Calu3 (cell line): ENCODE measurements at regions not wholly inside any gene's neighbourhood (a gene's known extent, or its start where the extent isn't known, plus 50 kb on each side); places are given as distances from the start of the nearest gene placed in this dataset.

Experiments
- BruUV-seq: library from RNA; stranded (reverse); fragments of 400-500 nt; replicated peaks from 2 replicates; lab custom pipeline; 2021; lab: Mats Ljungman, UMichigan
- CTCF ChIA-PET: fragments of 300-600 bp; sonication (Branson Sonifier 250); formaldehyde crosslinking; loops from one replicate; lab custom pipeline; 2022; ENCODE audit warnings: antibody characterized with exemption; lab: Charles Lee
- DNase-seq: peaks from one replicate; pipeline ENCODE4 v3.0.0; 2022
- H3K27ac Mint-ChIP-seq: one replicate; pipeline ENCODE4 v1.8.0; 2022; ENCODE audit warnings: mixed read lengths; ENCODE audit not compliant: unreplicated experiment
- H3K27me3 Mint-ChIP-seq: one replicate; pipeline ENCODE4 v1.8.0; 2022; ENCODE audit warnings: mixed read lengths; ENCODE audit not compliant: unreplicated experiment
- H3K36me3 Mint-ChIP-seq: one replicate; pipeline ENCODE4 v1.8.0; 2022; ENCODE audit warnings: mild to moderate bottlenecking, moderate library complexity, mixed read lengths; ENCODE audit not compliant: insufficient read depth, unreplicated experiment
- H3K4me1 Mint-ChIP-seq: one replicate; pipeline ENCODE4 v1.8.0; 2022; ENCODE audit warnings: mild to moderate bottlenecking, low read depth, mixed read lengths; ENCODE audit not compliant: unreplicated experiment
- H3K4me3 Mint-ChIP-seq: one replicate; pipeline ENCODE4 v1.8.0; 2022; ENCODE audit warnings: mild to moderate bottlenecking, low read depth, moderate library complexity, mixed read lengths; ENCODE audit not compliant: unreplicated experiment
- H3K9me3 Mint-ChIP-seq: one replicate; pipeline ENCODE4 v1.8.0; 2022; ENCODE audit warnings: low read depth, mixed read lengths; ENCODE audit not compliant: unreplicated experiment
- intact Hi-C: fragments of 100-400 bp; cut with micrococcal nuclease; formaldehyde crosslinking; loops from one replicate; pipeline ENCODE4 v1.10.0; 2022; ENCODE audit not compliant: unreplicated experiment
- TF ChIP-seq, protein P1 (sequence below): fragments of 200-600 bp; IDR thresholded peaks from one replicate; pipeline ENCODE4 v1.8.0; 2022; ENCODE audit warnings: antibody characterized with exemption; ENCODE audit not compliant: unreplicated experiment

DNA sequence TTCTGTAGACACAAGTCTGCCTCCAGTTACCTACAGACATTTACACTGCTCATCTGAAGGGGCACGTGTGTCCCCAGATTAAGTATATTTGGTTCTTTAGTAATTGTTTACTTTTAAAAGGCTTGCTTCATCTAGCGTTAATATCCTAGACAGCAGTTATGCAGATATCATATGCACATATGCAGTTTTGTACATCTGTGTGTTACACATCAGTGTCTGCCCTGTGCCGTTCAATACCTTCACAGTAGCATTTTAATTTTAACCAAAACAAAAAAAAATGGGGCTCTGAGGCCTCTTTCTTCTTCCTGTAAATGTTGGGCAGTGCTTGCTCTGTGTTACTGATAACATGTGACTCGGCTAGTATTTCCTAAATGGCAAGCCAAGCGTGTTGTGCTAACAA is 331.4 kb upstream of the MGMT start:
- Mint-ChIP-seq H3K4me1 (no peaks in the 10 kb centered on the region), H3K36me3 (no peaks in the 10 kb centered on the region), H3K4me3 (no peak overlapping the region), H3K27ac (no peak overlapping the region), H3K27me3 (no peaks in the 10 kb centered on the region), H3K9me3 (peaks cover 3% of the 10 kb centered on the region)
- intact Hi-C loops = no loop called here
- CTCF ChIA-PET = no interaction called here
- BruUV-seq = no TSS peak
- DNase-seq = no peak
- TF ChIP-seq, protein P1, sequence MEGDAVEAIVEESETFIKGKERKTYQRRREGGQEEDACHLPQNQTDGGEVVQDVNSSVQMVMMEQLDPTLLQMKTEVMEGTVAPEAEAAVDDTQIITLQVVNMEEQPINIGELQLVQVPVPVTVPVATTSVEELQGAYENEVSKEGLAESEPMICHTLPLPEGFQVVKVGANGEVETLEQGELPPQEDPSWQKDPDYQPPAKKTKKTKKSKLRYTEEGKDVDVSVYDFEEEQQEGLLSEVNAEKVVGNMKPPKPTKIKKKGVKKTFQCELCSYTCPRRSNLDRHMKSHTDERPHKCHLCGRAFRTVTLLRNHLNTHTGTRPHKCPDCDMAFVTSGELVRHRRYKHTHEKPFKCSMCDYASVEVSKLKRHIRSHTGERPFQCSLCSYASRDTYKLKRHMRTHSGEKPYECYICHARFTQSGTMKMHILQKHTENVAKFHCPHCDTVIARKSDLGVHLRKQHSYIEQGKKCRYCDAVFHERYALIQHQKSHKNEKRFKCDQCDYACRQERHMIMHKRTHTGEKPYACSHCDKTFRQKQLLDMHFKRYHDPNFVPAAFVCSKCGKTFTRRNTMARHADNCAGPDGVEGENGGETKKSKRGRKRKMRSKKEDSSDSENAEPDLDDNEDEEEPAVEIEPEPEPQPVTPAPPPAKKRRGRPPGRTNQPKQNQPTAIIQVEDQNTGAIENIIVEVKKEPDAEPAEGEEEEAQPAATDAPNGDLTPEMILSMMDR = no peak

DNA sequence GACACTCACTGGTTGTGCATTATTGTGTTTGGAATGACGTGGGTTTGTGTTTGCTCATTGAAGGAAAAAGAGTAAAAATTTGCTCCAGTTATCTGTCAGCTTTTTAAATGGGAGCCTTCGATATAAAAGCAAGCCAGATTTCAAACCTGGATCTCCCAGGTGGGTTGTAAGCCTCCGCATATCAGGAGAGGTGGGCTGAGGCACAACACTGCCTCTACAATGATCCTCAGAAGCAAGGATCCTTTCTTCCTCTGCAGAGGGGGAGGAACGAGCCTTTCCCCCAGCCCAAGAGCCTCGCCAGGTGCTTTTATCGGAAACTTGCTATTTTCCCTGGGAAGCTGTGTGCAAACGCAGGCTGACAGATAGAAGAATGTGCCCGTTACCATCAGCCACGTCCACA is 331.0 kb upstream of the MGMT start:
- Mint-ChIP-seq H3K27me3 (no peaks in the 10 kb centered on the region), H3K9me3 (peaks cover 3% of the 10 kb centered on the region), H3K4me3 (no peak overlapping the region), H3K36me3 (no peaks in the 10 kb centered on the region), H3K27ac (no peak overlapping the region), H3K4me1 (no peaks in the 10 kb centered on the region)
- CTCF ChIA-PET = no interaction called here
- no peak for DNase-seq
- intact Hi-C loops = no loop called here
- BruUV-seq = no TSS peak
- TF ChIP-seq, protein P1 = no peak

DNA sequence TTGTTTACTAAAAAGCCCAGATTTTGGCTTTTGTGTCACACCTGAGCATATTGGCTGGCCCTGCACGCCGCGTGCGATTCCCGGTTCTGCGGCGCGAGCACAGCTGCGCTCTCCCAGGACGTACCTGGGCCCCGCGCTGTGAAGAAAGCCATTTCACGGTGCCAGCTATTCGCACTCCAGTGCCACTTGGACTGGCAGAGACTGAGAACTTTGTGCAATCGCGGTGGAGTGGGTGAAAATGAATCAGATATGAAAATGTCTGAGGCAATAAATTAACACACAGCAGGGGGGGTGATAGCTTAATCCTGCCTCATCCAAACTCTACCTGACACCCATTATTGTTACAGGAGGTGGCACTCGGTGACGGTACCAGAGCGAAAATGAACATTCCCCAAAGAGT is 330.1 kb upstream of the MGMT start:
- no TSS peak for BruUV-seq
- intact Hi-C loops = no loop called here
- no peak for DNase-seq
- H3K27me3 Mint-ChIP-seq = no peaks in the 10 kb centered on the region
- H3K9me3 Mint-ChIP-seq = peaks cover 4% of the 10 kb centered on the region
- TF ChIP-seq, protein P1 = no peak
- H3K27ac Mint-ChIP-seq = no peak overlapping the region
- CTCF ChIA-PET = no interaction called here
- H3K4me3 Mint-ChIP-seq = no peak overlapping the region
- no peaks in the 10 kb centered on the region for H3K36me3 Mint-ChIP-seq
- no peaks in the 10 kb centered on the region for H3K4me1 Mint-ChIP-seq

DNA sequence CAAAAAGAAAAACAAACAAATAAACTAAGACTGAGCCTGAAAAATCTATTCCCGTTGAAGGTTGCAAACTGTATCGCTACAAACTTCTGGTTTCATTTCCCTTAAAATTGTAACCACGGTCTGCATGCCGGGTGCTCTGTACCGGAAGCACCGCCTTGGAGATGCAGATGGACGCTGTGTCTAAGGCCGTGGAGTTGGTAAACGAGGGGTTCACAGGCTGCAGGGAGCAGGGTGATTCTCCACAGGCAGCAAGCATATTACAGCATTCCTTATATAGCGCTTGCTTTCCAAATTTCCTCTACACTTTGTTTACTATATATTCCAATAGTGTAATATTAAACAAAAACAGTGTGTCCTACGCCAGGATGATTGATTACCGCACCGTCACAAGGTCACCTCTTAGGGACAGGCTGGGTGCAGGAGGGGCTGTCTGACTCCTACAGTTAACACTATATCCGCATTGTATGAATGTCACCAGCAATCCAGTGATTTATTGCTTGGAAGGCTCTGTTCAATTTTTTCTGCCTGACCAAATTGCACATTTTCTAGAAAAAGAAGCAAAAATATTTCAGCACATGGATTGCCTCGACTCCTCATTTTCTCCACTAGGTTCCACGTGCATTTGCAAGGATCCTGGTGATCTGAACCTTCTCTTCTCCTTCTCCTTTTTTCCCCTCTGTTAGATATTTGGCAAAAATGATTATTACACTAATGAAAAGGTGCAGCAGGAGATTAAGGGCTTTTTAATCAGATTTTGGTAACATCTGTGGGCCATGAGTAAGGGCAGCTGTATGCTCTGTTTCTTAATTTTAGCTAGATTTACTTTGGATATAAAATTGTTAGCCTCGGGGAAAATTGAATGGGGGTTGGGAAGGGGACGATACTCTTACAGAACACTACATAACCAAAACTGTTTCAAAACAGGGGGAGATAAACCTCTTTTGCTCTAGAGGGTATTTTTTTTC is 325.8 kb upstream of the MGMT start:
- no TSS peak for BruUV-seq
- no peaks in the 10 kb centered on the region for H3K36me3 Mint-ChIP-seq
- CTCF ChIA-PET = no interaction called here
- TF ChIP-seq, protein P1 = no peak
- H3K27ac Mint-ChIP-seq = no peak overlapping the region
- peaks cover 2% of the 10 kb centered on the region for H3K9me3 Mint-ChIP-seq
- H3K4me1 Mint-ChIP-seq = no peaks in the 10 kb centered on the region
- DNase-seq = no peak
- no peaks in the 10 kb centered on the region for H3K27me3 Mint-ChIP-seq
- intact Hi-C loops = no loop called here
- H3K4me3 Mint-ChIP-seq = no peak overlapping the region
